Keratinocyte (primary cell): ENCODE measurements at regions not wholly inside any gene's neighbourhood (a gene's known extent, or its start where the extent isn't known, plus 50 kb on each side); places are given as distances from the start of the nearest gene placed in this dataset.

Experiments used
- DNase-seq: peaks from one replicate; pipeline ENCODE4 v3.0.0-alpha.2; 2011; ENCODE audit warnings: low read depth, missing footprints, low spot score
- FAIRE-seq: peaks from 2 replicates; lab custom pipeline; 2011; peaks lifted over from hg19 to GRCh38; lab: Jason Lieb, UNC
- H2AFZ ChIP-seq: 2 replicates; pipeline ENCODE4 v1.6.0; 2012; ENCODE audit warnings: low read length, control low read depth, inconsistent platforms; ENCODE audit not compliant: control insufficient read depth
- H3K27ac ChIP-seq: 2 replicates; pipeline ENCODE4 v1.5.1; 2011; ENCODE audit warnings: low read length; ENCODE audit not compliant: control insufficient read depth, insufficient read depth
- H3K27me3 ChIP-seq: 3 replicates; pipeline ENCODE4 v1.6.0; 2011; ENCODE audit warnings: low read length; ENCODE audit not compliant: control insufficient read depth, insufficient read depth; ENCODE audit errors: extremely low read depth
- H3K36me3 ChIP-seq, 2 experiments: 2 replicates in 1 of 2; 3 replicates in 1 of 2; pipeline ENCODE4 v1.5.1; 2011; ENCODE audit warnings: low read length in 2 of 2, mild to moderate bottlenecking in 1 of 2; ENCODE audit not compliant: control insufficient read depth in 2 of 2, insufficient read depth in 2 of 2; ENCODE audit errors: extremely low read depth in 1 of 2
- H3K4me1 ChIP-seq: 3 replicates; pipeline ENCODE4 v1.5.1; 2011; ENCODE audit warnings: low read length; ENCODE audit not compliant: control insufficient read depth, insufficient read depth; ENCODE audit errors: extremely low read depth
- H3K4me2 ChIP-seq: 3 replicates; pipeline ENCODE4 v1.6.0; 2011; ENCODE audit warnings: low read depth, low read length; ENCODE audit not compliant: control insufficient read depth, insufficient read depth; ENCODE audit errors: extremely low read depth
- H3K4me3 ChIP-seq, 3 experiments: fragments of 200-600 bp in 1 of 3; sonication (generic) in 1 of 3; 2 replicates in 2 of 3; 3 replicates in 1 of 3; pipeline ENCODE4 v1.5.1; 2011 to 2016; ENCODE audit warnings: low read length in 3 of 3, mild to moderate bottlenecking in 3 of 3, control low read depth in 2 of 3, inconsistent platforms in 1 of 3, low read depth in 1 of 3, mixed read lengths in 1 of 3, mixed run types in 1 of 3, moderate library complexity in 1 of 3; ENCODE audit not compliant: control insufficient read depth in 2 of 3, insufficient read depth in 2 of 3; ENCODE audit errors: extremely low read depth in 1 of 3
- H3K79me2 ChIP-seq: 2 replicates; pipeline ENCODE4 v1.6.0; 2012; ENCODE audit warnings: low read length; ENCODE audit not compliant: control insufficient read depth, insufficient read depth
- H3K9ac ChIP-seq: 3 replicates; pipeline ENCODE4 v1.6.0; 2011; ENCODE audit warnings: low read length; ENCODE audit not compliant: control insufficient read depth, insufficient read depth; ENCODE audit errors: extremely low read depth
- H3K9me1 ChIP-seq: 3 replicates; pipeline ENCODE4 v1.6.0; 2011; ENCODE audit warnings: low read length; ENCODE audit not compliant: control insufficient read depth, insufficient read depth; ENCODE audit errors: extremely low read depth
- H3K9me3 ChIP-seq: 2 replicates; pipeline ENCODE4 v1.5.1; 2012; ENCODE audit warnings: low read depth, low read length; ENCODE audit not compliant: control insufficient read depth
- H4K20me1 ChIP-seq: 3 replicates; pipeline ENCODE4 v1.6.0; 2011; ENCODE audit warnings: low read length; ENCODE audit not compliant: control insufficient read depth, insufficient read depth; ENCODE audit errors: extremely low read depth
- CTCF ChIP-seq, 3 experiments: IDR thresholded peaks in 1 of 3; conservative IDR thresholded peaks in 1 of 3; optimal IDR thresholded peaks in 1 of 3; 2 replicates in 2 of 3; 3 replicates in 1 of 3; pipeline versions ENCODE3 to v1.5.1; 2011; ENCODE audit warnings: low read length in 3 of 3, mild to moderate bottlenecking in 3 of 3, moderate library complexity in 2 of 3, control low read depth in 1 of 3, inconsistent platforms in 1 of 3; ENCODE audit not compliant: insufficient read depth in 2 of 3; ENCODE audit errors: extremely low read depth in 1 of 3
- EZH2 ChIP-seq: IDR thresholded peaks from one replicate; pipeline ENCODE4 v1.6.1; 2012; ENCODE audit warnings: inconsistent platforms, mild to moderate bottlenecking, low read length, moderate library complexity
- dilution Hi-C: fragments of 300-500 bp; cut with MboI; formaldehyde crosslinking; loops from one replicate; pipeline ENCODE4 v1.7.0; 2020; ENCODE audit warnings: low sequenced_read_pairs; ENCODE audit not compliant: extremely low pct_ligation_motif_present

GRCh38 chr1:88101041-88101440, 583.0 kb upstream of the PKN2 start:
- Histone ChIP-seq H3K79me2 (no peaks in the 10 kb centered on the region), H2AFZ (no peak overlapping the region), H3K4me2 (no peak overlapping the region), H3K36me3 (no peaks in the 10 kb centered on the region), H3K27ac (no peak overlapping the region), H3K9me3 (no peaks in the 10 kb centered on the region), H3K9me1 (no peaks in the 10 kb centered on the region), H3K4me1 (no peaks in the 10 kb centered on the region), H4K20me1 (no peaks in the 10 kb centered on the region), H3K9ac (no peak overlapping the region), H3K4me3 (no peak overlapping the region), H3K27me3 (no peaks in the 10 kb centered on the region)
- TF ChIP-seq EZH2 (no peak), CTCF (optimal IDR thresholded peaks at IDR 0.05 in 1 of 3, IDR thresholded peaks at IDR 0.05 in 1 of 3, conservative IDR thresholded peaks at IDR 0.05 in 1 of 3; ENCODE audit: extremely low read depth in 1 of 3, insufficient read depth in 2 of 3, low read length in 3 of 3) (no peak)
- dilution Hi-C loops: no loop called here
- no peak for FAIRE-seq
- DNase-seq: no peak

- no peak overlapping the region for H3K9ac ChIP-seq
- no peak for FAIRE-seq
- no peak overlapping the region for H2AFZ ChIP-seq
Observed at GRCh38 chr1:88104236-88104635, 579.8 kb upstream of the PKN2 start.

GRCh38 chr1:88104886-88105285, 579.2 kb upstream of the PKN2 start:
- H3K27me3 ChIP-seq: no peaks in the 10 kb centered on the region
- TF ChIP-seq EZH2 (no peak), CTCF (optimal IDR thresholded peaks at IDR 0.05 in 1 of 3, IDR thresholded peaks at IDR 0.05 in 1 of 3, conservative IDR thresholded peaks at IDR 0.05 in 1 of 3; ENCODE audit: extremely low read depth in 1 of 3, insufficient read depth in 2 of 3, low read length in 3 of 3) (no peak)
- dilution Hi-C loops: no loop called here
- no peak overlapping the region for H3K27ac ChIP-seq
- FAIRE-seq (no peak), DNase-seq (no peak)
- H4K20me1 ChIP-seq: no peaks in the 10 kb centered on the region
- no peaks in the 10 kb centered on the region for H3K36me3 ChIP-seq
- no peaks in the 10 kb centered on the region for H3K79me2 ChIP-seq
- no peak overlapping the region for H2AFZ ChIP-seq
- H3K9ac ChIP-seq: no peak overlapping the region
- no peaks in the 10 kb centered on the region for H3K9me1 ChIP-seq
- no peaks in the 10 kb centered on the region for H3K4me1 ChIP-seq
- no peak overlapping the region for H3K4me2 ChIP-seq
- H3K4me3 ChIP-seq: no peak overlapping the region
- H3K9me3 ChIP-seq: no peaks in the 10 kb centered on the region

More at GRCh38 chr1:88104236-88104635, 579.8 kb upstream of the PKN2 start:
- no peaks in the 10 kb centered on the region for H3K27me3 ChIP-seq
- H3K9me1 ChIP-seq: no peaks in the 10 kb centered on the region
- H3K79me2 ChIP-seq: no peaks in the 10 kb centered on the region
- no peak for DNase-seq
- H3K4me1 ChIP-seq: no peaks in the 10 kb centered on the region
- H4K20me1 ChIP-seq: no peaks in the 10 kb centered on the region
- H3K27ac ChIP-seq: no peak overlapping the region
- H3K9me3 ChIP-seq: no peaks in the 10 kb centered on the region
- no peak for TF ChIP-seq EZH2
- dilution Hi-C loops: no loop called here
- H3K4me3 ChIP-seq: no peak overlapping the region
- no peak overlapping the region for H3K4me2 ChIP-seq
- H3K36me3 ChIP-seq: no peaks in the 10 kb centered on the region
